ENCODE measurements at regions not wholly inside any gene's neighbourhood (a gene's known extent, or its start where the extent isn't known, plus 50 kb on each side); places are given as distances from the start of the nearest gene placed in this dataset.

GRCh38 chr4:143026459-143027170 is 158.1 kb upstream of the USP38 start:
- TF ChIP-seq POLR2A (IDR thresholded peaks at IDR 0.05; ENCODE audit: low read depth, low read length) (no peak), TAF1 (IDR thresholded peaks at IDR 0.05; ENCODE audit: borderline replicate concordance, low read depth, low read length) (no peak), PML (IDR thresholded peaks at IDR 0.05; ENCODE audit: low read length) (no peak), CEBPB (IDR thresholded peaks at IDR 0.05; ENCODE audit: borderline replicate concordance in 1 of 2, low read depth in 2 of 2, low read length in 2 of 2) (no peak), GABPA (IDR thresholded peaks at IDR 0.05; ENCODE audit: low read depth) (no peak), USF2 (IDR thresholded peaks at IDR 0.05; ENCODE audit: borderline replicate concordance, low read depth, low read length) (no peak)
